Common myeloid progenitor, CD34-positive (primary cell): ENCODE measurements at regions not wholly inside any gene's neighbourhood (a gene's known extent, or its start where the extent isn't known, plus 50 kb on each side); places are given as distances from the start of the nearest gene placed in this dataset.

ENCODE experiments used
- CTCF ChIA-PET: fragments of 350-600 bp; sonication (Branson Sonifier 250); formaldehyde crosslinking; loops from one replicate; lab custom pipeline; 2021; ENCODE audit warnings: antibody characterized with exemption; lab: Charles Lee
- POLR2A ChIA-PET: fragments of 350-600 bp; sonication (Branson Sonifier 250); formaldehyde crosslinking; loops from one replicate; lab custom pipeline; 2021; ENCODE audit warnings: antibody characterized with exemption; lab: Charles Lee
- DNase-seq, 3 donors: peaks; one replicate each; pipeline versions ENCODE4 v3.0.0 to v3.0.0-alpha.2; 2013
- H3K27ac ChIP-seq, 2 experiments: 1 replicate in 1 of 2; 2 replicates in 1 of 2; pipeline ENCODE4 v1.7.0; 2013; ENCODE audit warnings: inconsistent platforms in 2 of 2, low read length in 2 of 2, mild to moderate bottlenecking in 2 of 2, low read depth in 1 of 2, moderate library complexity in 1 of 2; ENCODE audit not compliant: severe bottlenecking in 2 of 2, insufficient read depth in 1 of 2, poor library complexity in 1 of 2
- H3K27me3 ChIP-seq, 5 experiments: replicated peaks in 2 of 5; 1 replicate in 3 of 5; 2 replicates in 2 of 5; pipeline versions ENCODE4 v1.6.1 to v1.7.0; 2013; ENCODE audit warnings: low read length in 4 of 5, mild to moderate bottlenecking in 2 of 5, moderate library complexity in 2 of 5, inconsistent platforms in 1 of 5; ENCODE audit not compliant: insufficient read depth in 5 of 5, control insufficient read depth in 4 of 5
- H3K36me3 ChIP-seq, 4 experiments: 1 replicate in 2 of 4; 2 replicates in 2 of 4; pipeline versions ENCODE4 v1.6.1 to v1.7.0; 2013; ENCODE audit warnings: low read length in 3 of 4, control low read depth in 1 of 4, mild to moderate bottlenecking in 1 of 4; ENCODE audit not compliant: control insufficient read depth in 4 of 4, insufficient read depth in 4 of 4
- H3K4me1 ChIP-seq, 4 experiments: 1 replicate in 3 of 4; 2 replicates in 1 of 4; pipeline versions ENCODE4 v1.6.1 to v1.7.1; 2013; ENCODE audit warnings: low read length in 3 of 4, mild to moderate bottlenecking in 3 of 4, control low read depth in 1 of 4, inconsistent platforms in 1 of 4, moderate library complexity in 1 of 4; ENCODE audit not compliant: control insufficient read depth in 4 of 4, insufficient read depth in 4 of 4; ENCODE audit errors: control extremely low read depth in 1 of 4
- H3K4me3 ChIP-seq, 7 experiments: 1 replicate in 4 of 7; 2 replicates in 3 of 7; pipeline versions ENCODE4 v1.5.1 to v1.7.0; 2013; ENCODE audit warnings: mild to moderate bottlenecking in 7 of 7, low read length in 6 of 7, moderate library complexity in 6 of 7, inconsistent platforms in 2 of 7, low read depth in 2 of 7, control low read depth in 1 of 7; ENCODE audit not compliant: insufficient read depth in 4 of 7, control insufficient read depth in 1 of 7; ENCODE audit errors: extremely low read depth in 1 of 7
- H3K9me3 ChIP-seq, 5 experiments: 1 replicate in 4 of 5; 2 replicates in 1 of 5; pipeline versions ENCODE4 v1.6.1 to v1.7.1; 2013; ENCODE audit warnings: low read length in 4 of 5, mild to moderate bottlenecking in 2 of 5, inconsistent platforms in 1 of 5, low read depth in 1 of 5, moderate library complexity in 1 of 5; ENCODE audit not compliant: control insufficient read depth in 4 of 5, insufficient read depth in 2 of 5; ENCODE audit errors: control extremely low read depth in 1 of 5
- WGBS: methylation state at CpG from one replicate; pipeline ENCODE4 v1.1.5; 2013; ENCODE audit not compliant: insufficient coverage; 5-methylcytosine and 5-hydroxymethylcytosine counted together

DNA sequence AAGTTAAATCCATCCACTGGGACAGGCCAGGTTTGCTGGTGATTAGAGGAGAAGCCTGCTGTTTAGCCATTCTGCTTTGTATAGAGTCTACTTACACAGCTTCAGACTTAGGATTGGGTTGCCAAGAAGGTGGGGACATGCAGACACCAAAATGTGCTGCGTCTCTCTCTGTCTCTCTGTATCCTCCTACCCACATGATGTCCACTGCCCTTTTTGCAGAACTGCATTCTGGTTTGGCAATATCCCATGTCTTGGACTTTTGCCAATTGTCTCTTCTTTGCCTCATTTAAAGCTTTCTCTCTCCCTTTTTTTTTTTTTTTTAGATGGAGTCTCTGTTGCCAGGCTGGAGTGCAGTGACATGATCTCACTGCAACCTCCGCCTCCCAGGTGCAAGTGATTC lies 261.1 kb upstream of the FN1 start:
- Histone ChIP-seq H3K27ac (no peak overlapping the region), H3K9me3 (peaks cover 0 to 12% (median 2%) of the 10 kb centered on the region in 5 experiments), H3K4me3 (no peak overlapping the region), H3K4me1 (peaks cover 5 to 17% (median 12%) of the 10 kb centered on the region in 4 experiments), H3K36me3 (no peaks in the 10 kb centered on the region), H3K27me3 (peaks cover 0 to 12% (median 0%) of the 10 kb centered on the region in 5 experiments)
- WGBS, result 100% methylated on average over 2 of the region's 2 CpGs
- CTCF ChIA-PET, result interaction anchor here (1.0 kb wide), 1 partner anchor 105 kb away, joined by 3 read pairs; no protein-coding TSS in a partner anchor
- POLR2A ChIA-PET, result no interaction called here
- no peak for DNase-seq

DNA sequence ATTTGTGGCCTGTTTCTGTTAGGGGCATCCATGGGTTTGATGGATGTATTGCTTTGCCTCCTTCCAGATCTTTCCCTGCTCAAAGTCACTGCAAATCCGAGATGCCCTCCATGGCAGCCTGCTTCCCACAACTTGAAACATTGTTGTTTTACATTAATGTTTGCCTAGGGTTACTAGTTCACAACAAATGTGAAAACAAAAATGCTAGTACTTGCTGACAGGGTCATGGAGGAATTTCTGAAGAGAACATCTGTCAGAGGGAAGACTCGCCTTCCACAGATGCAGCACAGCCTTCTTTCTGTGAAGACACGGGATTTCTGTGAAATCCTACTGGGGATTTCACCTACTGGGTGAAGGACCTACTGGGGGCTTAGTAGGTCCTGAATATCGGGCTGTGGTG lies 260.0 kb upstream of the FN1 start:
- H3K27ac ChIP-seq, result no peak overlapping the region
- H3K27me3 ChIP-seq, result peaks cover 0 to 12% (median 0%) of the 10 kb centered on the region in 5 experiments
- H3K36me3 ChIP-seq, result no peaks in the 10 kb centered on the region
- WGBS, result 97% methylated on average over 3 of the region's 4 CpGs
- no peak for DNase-seq
- H3K9me3 ChIP-seq, result peaks cover 0 to 12% (median 2%) of the 10 kb centered on the region in 5 experiments
- ChIA-PET POLR2A (no interaction called here), CTCF (no interaction called here)
- no peak overlapping the region for H3K4me3 ChIP-seq
- peaks cover 5 to 15% (median 11%) of the 10 kb centered on the region in 4 experiments for H3K4me1 ChIP-seq

GRCh38 chr2:215693999-215694580 lies 258.2 kb upstream of the FN1 start:
- H3K27ac ChIP-seq, result no peak overlapping the region
- CTCF ChIA-PET, result no interaction called here
- DNase-seq, result no peak
- H3K36me3 ChIP-seq, result no peaks in the 10 kb centered on the region
- peaks cover 0 to 12% (median 1%) of the 10 kb centered on the region in 5 experiments for H3K27me3 ChIP-seq
- no peak overlapping the region for H3K4me3 ChIP-seq
- H3K9me3 ChIP-seq, result peaks cover 0 to 12% (median 2%) of the 10 kb centered on the region in 5 experiments
- no peaks in the 10 kb centered on the region for H3K4me1 ChIP-seq
- WGBS, result no CpG with 5 or more reads among the region's 1 CpG
- POLR2A ChIA-PET, result no interaction called here

DNA sequence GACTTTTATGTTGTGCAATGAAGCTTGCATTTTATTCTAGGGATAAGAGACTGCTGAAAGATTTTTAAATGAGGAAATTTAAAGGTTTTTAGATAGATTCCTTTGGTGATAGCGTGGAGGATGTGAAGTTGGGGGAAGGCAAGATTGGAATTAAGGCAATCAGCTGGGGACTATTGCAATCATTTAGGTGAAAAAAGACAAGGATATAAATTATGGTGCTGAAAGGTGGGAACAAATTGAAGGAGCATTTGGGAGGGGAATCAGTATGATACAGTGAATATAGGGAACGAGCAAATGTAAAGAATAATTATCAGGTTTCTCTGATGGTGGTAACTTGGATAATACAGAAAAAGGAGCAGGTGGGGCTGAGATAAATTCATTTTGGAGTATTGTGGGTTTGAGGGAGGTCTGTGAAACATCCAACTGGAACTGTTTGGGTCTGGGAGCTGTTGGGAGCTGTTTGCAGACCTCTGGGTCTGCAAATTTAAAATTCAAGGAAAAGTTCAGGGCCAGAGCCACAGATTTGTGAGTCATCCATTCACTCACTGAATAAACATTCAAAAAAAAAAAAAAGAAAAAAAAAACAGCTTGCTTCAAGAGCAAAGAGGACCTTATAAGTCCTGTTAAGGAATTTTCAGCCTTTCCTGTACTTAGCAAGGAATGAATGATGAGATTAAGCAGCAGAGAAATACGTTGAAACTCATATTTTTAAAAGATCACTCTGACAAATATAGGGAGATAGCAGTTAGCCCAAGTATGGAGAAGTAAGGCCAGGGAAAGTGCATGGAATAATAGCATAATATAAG lies 257.5 kb upstream of the FN1 start:
- no peak overlapping the region for H3K27ac ChIP-seq
- POLR2A ChIA-PET, result no interaction called here
- CTCF ChIA-PET, result interaction anchor here (0.9 to 1.4 kb wide), 2 partner anchors 10 to 80 kb away, joined by 4 read pairs; no protein-coding TSS in a partner anchor
- 100% methylated on average over 1 of the region's 3 CpGs for WGBS
- no peaks in the 10 kb centered on the region for H3K36me3 ChIP-seq
- no peaks in the 10 kb centered on the region for H3K4me1 ChIP-seq
- peaks cover 0 to 12% (median 1%) of the 10 kb centered on the region in 5 experiments for H3K27me3 ChIP-seq
- DNase-seq, result no peak
- no peak overlapping the region for H3K4me3 ChIP-seq
- peaks cover 0 to 9% (median 0%) of the 10 kb centered on the region in 5 experiments for H3K9me3 ChIP-seq

DNA sequence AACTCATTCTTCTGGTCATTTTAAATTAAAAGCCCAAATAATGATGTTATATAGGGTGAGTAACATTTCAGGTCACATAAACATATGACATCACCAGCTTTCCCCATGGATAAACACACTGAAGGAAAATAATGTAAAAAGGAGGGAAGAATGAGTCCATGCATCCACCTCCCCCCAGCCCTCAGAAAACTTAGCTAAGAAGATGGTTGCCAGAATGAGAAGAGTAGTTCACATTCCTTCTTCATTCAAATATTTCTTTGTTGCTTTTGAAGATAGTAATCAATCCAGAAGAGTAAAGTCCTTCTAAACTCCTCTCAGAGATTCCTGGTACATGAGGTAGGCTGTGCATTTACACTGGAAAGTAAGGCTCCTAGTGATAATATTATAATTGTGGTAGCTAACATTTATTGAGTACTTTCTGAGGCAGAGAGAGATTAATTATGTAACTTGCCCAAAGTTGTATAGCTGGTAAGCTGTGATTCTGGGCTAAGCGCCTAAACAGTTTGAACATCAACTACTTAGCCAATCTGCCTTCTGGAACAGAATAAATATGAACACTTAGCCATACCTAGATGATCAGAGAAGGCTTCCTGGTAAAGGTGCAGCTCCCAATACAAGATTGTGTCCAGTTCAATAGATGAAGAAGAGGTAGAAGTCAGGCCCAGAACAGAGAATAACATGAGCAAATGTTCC lies 256.7 kb upstream of the FN1 start:
- no peaks in the 10 kb centered on the region for H3K36me3 ChIP-seq
- H3K27ac ChIP-seq, result no peak overlapping the region
- H3K4me1 ChIP-seq, result no peaks in the 10 kb centered on the region
- ChIA-PET CTCF (interaction anchor here (0.9 to 1.4 kb wide), 3 partner anchors 9 to 81 kb away, joined by 4 read pairs; no protein-coding TSS in a partner anchor), POLR2A (interaction anchor here (0.6 kb wide), 1 partner anchor 104 kb away, joined by 3 read pairs; no protein-coding TSS in a partner anchor)
- no CpG with 5 or more reads among the region's 1 CpG for WGBS
- no peak overlapping the region for H3K4me3 ChIP-seq
- peaks cover 0 to 18% (median 1%) of the 10 kb centered on the region in 5 experiments for H3K27me3 ChIP-seq
- H3K9me3 ChIP-seq, result peaks cover 0 to 4% (median 0%) of the 10 kb centered on the region in 5 experiments
- no peak for DNase-seq

DNA sequence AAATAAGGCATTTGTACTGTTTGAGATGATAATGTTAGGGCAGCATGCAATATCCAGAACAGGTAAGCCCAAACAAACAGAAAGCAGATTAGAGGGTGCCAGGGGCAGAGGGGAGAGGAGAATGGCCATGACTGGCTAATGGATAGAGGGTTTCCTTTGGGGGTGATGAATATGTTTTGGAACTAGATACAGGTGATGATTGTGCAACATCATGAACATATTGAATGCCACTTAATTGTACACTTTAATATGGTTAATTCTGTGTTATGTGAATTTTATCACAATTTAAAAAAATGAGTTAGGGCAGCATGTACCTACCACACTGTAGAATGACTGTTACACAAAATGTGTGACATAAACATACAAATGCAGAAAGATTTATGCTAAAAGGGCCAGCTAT lies 255.5 kb upstream of the FN1 start:
- no peaks in the 10 kb centered on the region for H3K9me3 ChIP-seq
- no peak for DNase-seq
- ChIA-PET CTCF (interaction anchor here (1.4 kb wide), 1 partner anchor 12 kb away, joined by 4 read pairs; no protein-coding TSS in a partner anchor), POLR2A (no interaction called here)
- H3K4me1 ChIP-seq, result no peaks in the 10 kb centered on the region
- no peak overlapping the region for H3K27ac ChIP-seq
- H3K36me3 ChIP-seq, result no peaks in the 10 kb centered on the region
- H3K4me3 ChIP-seq, result no peak overlapping the region
- peaks cover 0 to 18% (median 1%) of the 10 kb centered on the region in 5 experiments for H3K27me3 ChIP-seq
